Caco-2 (cell line): ENCODE measurements at regions not wholly inside any gene's neighbourhood (a gene's known extent, or its start where the extent isn't known, plus 50 kb on each side); places are given as distances from the start of the nearest gene placed in this dataset.

Experiments used
- BruUV-seq: library from RNA; stranded (reverse); fragments of 400-500 nt; replicated peaks from 2 replicates; lab custom pipeline; 2021; lab: Mats Ljungman, UMichigan
- CTCF ChIA-PET: fragments of 300-600 bp; sonication (Branson Sonifier 250); formaldehyde crosslinking; loops from one replicate; lab custom pipeline; 2022; ENCODE audit warnings: antibody characterized with exemption; lab: Charles Lee
- POLR2A ChIA-PET: fragments of 300-600 bp; sonication (Branson Sonifier 250); formaldehyde crosslinking; loops from one replicate; lab custom pipeline; 2022; ENCODE audit warnings: antibody characterized with exemption; lab: Charles Lee
- DNase-seq, 2 experiments: peaks; one replicate each; pipeline versions ENCODE4 v3.0.0 to v3.0.0-alpha.2; 2020 to 2022
- H3K27me3 ChIP-seq: replicated peaks from 2 replicates; pipeline ENCODE4 v1.6.0; 2011; ENCODE audit warnings: low read length; ENCODE audit not compliant: control insufficient read depth, insufficient read depth
- H3K36me3 ChIP-seq: 2 replicates; pipeline ENCODE4 v1.5.1; 2011; ENCODE audit warnings: low read length; ENCODE audit not compliant: control insufficient read depth, insufficient read depth
- H3K4me1 ChIP-seq: fragments of 250-450 bp; sonication (Bioruptor Pico); 2 replicates; pipeline ENCODE4 v1.5.1; 2020; ENCODE audit warnings: mild to moderate bottlenecking
- H3K4me3 ChIP-seq: 2 replicates; pipeline ENCODE4 v1.5.1; 2011; ENCODE audit warnings: low read depth, mild to moderate bottlenecking, control low read depth, low read length
- H3K9me3 ChIP-seq: fragments of 250-450 bp; sonication (Bioruptor Pico); 2 replicates; pipeline ENCODE4 v1.5.1; 2020; ENCODE audit warnings: mild to moderate bottlenecking, moderate library complexity
- H3K27ac Mint-ChIP-seq: one replicate; pipeline ENCODE4 v1.8.0; 2022; ENCODE audit warnings: mixed read lengths; ENCODE audit not compliant: unreplicated experiment
- H3K27me3 Mint-ChIP-seq: one replicate; pipeline ENCODE4 v1.8.0; 2022; ENCODE audit warnings: mixed read lengths; ENCODE audit not compliant: insufficient read depth, unreplicated experiment
- H3K36me3 Mint-ChIP-seq: one replicate; pipeline ENCODE4 v1.8.0; 2022; ENCODE audit warnings: mild to moderate bottlenecking, mixed read lengths; ENCODE audit not compliant: insufficient read depth, unreplicated experiment
- H3K4me1 Mint-ChIP-seq: one replicate; pipeline ENCODE4 v1.8.0; 2022; ENCODE audit warnings: low read depth, mixed read lengths; ENCODE audit not compliant: unreplicated experiment
- H3K4me3 Mint-ChIP-seq: one replicate; pipeline ENCODE4 v1.8.0; 2022; ENCODE audit warnings: mild to moderate bottlenecking, moderate library complexity, mixed read lengths; ENCODE audit not compliant: unreplicated experiment
- H3K9me3 Mint-ChIP-seq: one replicate; pipeline ENCODE4 v1.8.0; 2022; ENCODE audit warnings: mixed read lengths; ENCODE audit not compliant: unreplicated experiment
- CTCF ChIP-seq, 2 experiments: fragments of 200-600 bp in 1 of 2; IDR thresholded peaks; 1 replicate in 1 of 2; 2 replicates in 1 of 2; pipeline versions ENCODE4 v1.5.1 to v1.8.0; 2011 to 2022; ENCODE audit warnings: antibody characterized with exemption in 1 of 2, control low read depth in 1 of 2, inconsistent platforms in 1 of 2, low read depth in 1 of 2, low read length in 1 of 2, mild to moderate bottlenecking in 1 of 2, moderate library complexity in 1 of 2; ENCODE audit not compliant: insufficient read depth in 1 of 2, severe bottlenecking in 1 of 2, unreplicated experiment in 1 of 2
- intact Hi-C: fragments of 100-400 bp; cut with micrococcal nuclease; formaldehyde crosslinking; loops from one replicate; pipeline ENCODE4 v1.10.0; 2022; ENCODE audit not compliant: unreplicated experiment

GRCh38 chr5:3155717-3156116, 404.2 kb upstream of the IRX2 start:
- POLR2A ChIA-PET, result no interaction called here

GRCh38 chr5:3155046-3155445, 403.6 kb upstream of the IRX2 start:
- DNase-seq, result no peak
- TF ChIP-seq CTCF (IDR thresholded peaks at IDR 0.05; ENCODE audit: insufficient read depth in 1 of 2, low read depth in 1 of 2, low read length in 1 of 2, severe bottlenecking in 1 of 2, unreplicated experiment in 1 of 2), result no peak
- POLR2A ChIA-PET, result no interaction called here
- Histone ChIP-seq H3K27me3 (no peaks in the 10 kb centered on the region), H3K9me3 (no peaks in the 10 kb centered on the region), H3K4me1 (no peaks in the 10 kb centered on the region), H3K36me3 (no peaks in the 10 kb centered on the region), H3K4me3 (no peak overlapping the region)
- CTCF ChIA-PET, result no interaction called here
- H3K27ac Mint-ChIP-seq, result no peak overlapping the region
- no peaks in the 10 kb centered on the region for H3K9me3 Mint-ChIP-seq
- no peaks in the 10 kb centered on the region for H3K4me1 Mint-ChIP-seq
- H3K27me3 Mint-ChIP-seq, result no peaks in the 10 kb centered on the region
- no peak overlapping the region for H3K4me3 Mint-ChIP-seq
- no peaks in the 10 kb centered on the region for H3K36me3 Mint-ChIP-seq
- BruUV-seq, result no TSS peak
- intact Hi-C loops, result no loop called here

More at GRCh38 chr5:3155717-3156116, 404.2 kb upstream of the IRX2 start:
- Histone ChIP-seq H3K4me1 (no peaks in the 10 kb centered on the region), H3K36me3 (no peaks in the 10 kb centered on the region), H3K27me3 (no peaks in the 10 kb centered on the region), H3K9me3 (no peaks in the 10 kb centered on the region), H3K4me3 (no peak overlapping the region)
- Mint-ChIP-seq H3K36me3 (no peaks in the 10 kb centered on the region), H3K9me3 (no peaks in the 10 kb centered on the region), H3K27me3 (peaks cover 3% of the 10 kb centered on the region), H3K4me1 (no peaks in the 10 kb centered on the region), H3K4me3 (no peak overlapping the region), H3K27ac (no peak overlapping the region)
- TF ChIP-seq CTCF (IDR thresholded peaks at IDR 0.05; ENCODE audit: insufficient read depth in 1 of 2, low read depth in 1 of 2, low read length in 1 of 2, severe bottlenecking in 1 of 2, unreplicated experiment in 1 of 2), result no peak
- CTCF ChIA-PET, result no interaction called here
- BruUV-seq, result no TSS peak
- intact Hi-C loops, result no loop called here
- no peak for DNase-seq

- H3K36me3 Mint-ChIP-seq, result no peaks in the 10 kb centered on the region
- Histone ChIP-seq H3K9me3 (no peaks in the 10 kb centered on the region), H3K36me3 (no peaks in the 10 kb centered on the region), H3K27me3 (no peaks in the 10 kb centered on the region), H3K4me1 (no peaks in the 10 kb centered on the region), H3K4me3 (no peak overlapping the region)
- H3K27ac Mint-ChIP-seq, result no peak overlapping the region
- H3K4me3 Mint-ChIP-seq, result no peak overlapping the region
- no peak for TF ChIP-seq CTCF (IDR thresholded peaks at IDR 0.05; ENCODE audit: insufficient read depth in 1 of 2, low read depth in 1 of 2, low read length in 1 of 2, severe bottlenecking in 1 of 2, unreplicated experiment in 1 of 2)
- peaks cover 3% of the 10 kb centered on the region for H3K27me3 Mint-ChIP-seq
- H3K9me3 Mint-ChIP-seq, result no peaks in the 10 kb centered on the region
- no peak for DNase-seq
- intact Hi-C loops, result no loop called here
- ChIA-PET CTCF (no interaction called here), POLR2A (no interaction called here)
- H3K4me1 Mint-ChIP-seq, result no peaks in the 10 kb centered on the region
- no TSS peak for BruUV-seq
These were observed 402.4 kb upstream of the IRX2 start for GRCh38 chr5:3153906-3154305.
